WTC11 (cell line): ENCODE measurements at regions not wholly inside any gene's neighbourhood (a gene's known extent, or its start where the extent isn't known, plus 50 kb on each side); places are given as distances from the start of the nearest gene placed in this dataset.

ENCODE experiments used
- ATAC-seq: fragments of 200-7000 bp; cut with Tn5 transposase; 2 replicates; pipeline ENCODE4 v1.10.0; 2021; ENCODE audit warnings: mild to moderate bottlenecking, moderate library complexity
- CTCF ChIA-PET: fragments of 300-600 bp; sonication (Branson Sonifier 250); formaldehyde crosslinking; loops from one replicate; lab custom pipeline; 2021; ENCODE audit warnings: antibody characterized with exemption; lab: Charles Lee
- POLR2A ChIA-PET: fragments of 350-600 bp; sonication (Branson Sonifier 250); formaldehyde crosslinking; loops from one replicate; lab custom pipeline; 2021; ENCODE audit warnings: antibody characterized with exemption; lab: Charles Lee
- DNase-seq: peaks from one replicate; pipeline ENCODE4 v3.0.0; 2021; ENCODE audit warnings: low spot score
- H3K27ac Mint-ChIP-seq: 2 replicates; pipeline ENCODE4 v1.8.0; 2021; ENCODE audit warnings: mixed read lengths
- H3K27me3 Mint-ChIP-seq: 2 replicates; pipeline ENCODE4 v1.8.0; 2021; ENCODE audit warnings: low read depth, mild to moderate bottlenecking, moderate library complexity, mixed read lengths
- H3K36me3 Mint-ChIP-seq: 2 replicates; pipeline ENCODE4 v1.8.0; 2021; ENCODE audit warnings: mixed read lengths
- H3K4me1 Mint-ChIP-seq: 2 replicates; pipeline ENCODE4 v1.8.0; 2022; ENCODE audit warnings: mixed read lengths
- H3K4me3 Mint-ChIP-seq: 2 replicates; pipeline ENCODE4 v1.8.0; 2021; ENCODE audit warnings: mild to moderate bottlenecking, moderate library complexity, mixed read lengths
- H3K9me3 Mint-ChIP-seq: 2 replicates; pipeline ENCODE4 v1.8.0; 2021; ENCODE audit warnings: mixed read lengths
- JAZF1 ChIP-seq: fragments of 250-450 bp; sonication (Bioruptor Pico); IDR thresholded peaks from 2 replicates; pipeline ENCODE4 v1.9.0; 2021; ENCODE audit warnings: moderate library complexity, mild to moderate bottlenecking, inconsistent platforms
- TEAD1 ChIP-seq: sonication (generic); formaldehyde crosslinking; IDR thresholded peaks from 2 replicates; pipeline ENCODE4 v1.8.0; 2022; ENCODE audit warnings: mild to moderate bottlenecking, missing genetic modification reagents
- TEAD4 ChIP-seq: sonication (generic); formaldehyde crosslinking; IDR thresholded peaks from 2 replicates; pipeline ENCODE4 v1.8.0; 2022; ENCODE audit warnings: mild to moderate bottlenecking, missing genetic modification reagents
- USF2 ChIP-seq: sonication (generic); formaldehyde crosslinking; IDR thresholded peaks from 2 replicates; pipeline ENCODE4 v1.8.1; 2023; ENCODE audit warnings: mild to moderate bottlenecking, missing genetic modification reagents, moderate library complexity
- ZNF532 ChIP-seq: fragments of 250-450 bp; sonication (Bioruptor Pico); IDR thresholded peaks from 2 replicates; pipeline ENCODE4 v1.9.0; 2021; ENCODE audit warnings: mild to moderate bottlenecking, borderline replicate concordance

- ATAC-seq (peak; percentile 96), DNase-seq (peak; percentile 71)
- Mint-ChIP-seq H3K36me3 (no peaks in the 10 kb centered on the region), H3K4me3 (no peak overlapping the region), H3K27me3 (peaks cover 14% of the 10 kb centered on the region), H3K9me3 (no peaks in the 10 kb centered on the region), H3K4me1 (peaks cover 6% of the 10 kb centered on the region), H3K27ac (no peak overlapping the region)
- POLR2A ChIA-PET = no interaction called here
- TF ChIP-seq TEAD1 (CRISPR knock-in tag) (no peak), USF2 (CRISPR knock-in tag) (no peak), TEAD4 (CRISPR knock-in tag) (no peak), JAZF1 (no peak), ZNF532 (CRISPR knock-in tag) (no peak)
- CTCF ChIA-PET = interaction anchor here (0.6 to 6.2 kb wide), 7 partner anchors 10 to 453 kb away, joined by 3 to 62 read pairs (median 4); partner anchors contain the start of gene GASK1A
Observed at GRCh38 chr3:43155464-43156121, 49.7 kb upstream of the POMGNT2 start.
